Stimulated activated CD8-positive, alpha-beta memory T cell treated with anti-CD3 and anti-CD28 coated beads, Interleukin-7, amount 100 ng/mL, for 1 hour (primary cell): ENCODE measurements at regions not wholly inside any gene's neighbourhood (a gene's known extent, or its start where the extent isn't known, plus 50 kb on each side); places are given as distances from the start of the nearest gene placed in this dataset.

ENCODE experiments used
- DNase-seq, 2 donors: peaks; one replicate each; pipeline ENCODE4 v3.0.0-alpha.2; 2020; ENCODE audit warnings: low read depth in 2 of 2

- no peak for DNase-seq
Observed at GRCh38 chr12:91586015-91586414, 403.4 kb upstream of the DCN start.

- DNase-seq: no peak
Observed at GRCh38 chr12:91582811-91583210, 400.2 kb upstream of the DCN start.

- no peak for DNase-seq
Observed at GRCh38 chr12:91579516-91580263, 397.1 kb upstream of the DCN start.

GRCh38 chr12:91577586-91578539 is 395.2 kb upstream of the DCN start:
- no peak for DNase-seq

- no peak for DNase-seq
Observed at GRCh38 chr12:91576432-91576831, 393.8 kb upstream of the DCN start.

- no peak for DNase-seq
Observed at GRCh38 chr12:91575630-91576029, 393.0 kb upstream of the DCN start.

GRCh38 chr12:91574975-91575374 is 392.4 kb upstream of the DCN start:
- DNase-seq: no peak

- no peak for DNase-seq
Observed at GRCh38 chr12:91574391-91574790, 391.8 kb upstream of the DCN start.

- no peak for DNase-seq
Observed at GRCh38 chr12:91572869-91573268, 390.3 kb upstream of the DCN start.

GRCh38 chr12:91567100-91567485 is 384.5 kb upstream of the DCN start:
- DNase-seq: no peak

GRCh38 chr12:91566328-91567099 is 383.9 kb upstream of the DCN start:
- DNase-seq: no peak

- no peak for DNase-seq
Observed at GRCh38 chr12:91565846-91566245, 383.2 kb upstream of the DCN start.

GRCh38 chr12:91565246-91565645 is 382.6 kb upstream of the DCN start:
- DNase-seq: no peak

- no peak for DNase-seq
Observed at GRCh38 chr12:91563011-91563765, 380.6 kb upstream of the DCN start.

- no peak for DNase-seq
Observed at GRCh38 chr12:91562476-91562875, 379.9 kb upstream of the DCN start.

- DNase-seq: no peak
Observed at GRCh38 chr12:91561958-91562325, 379.3 kb upstream of the DCN start.

- DNase-seq: no peak
Observed at GRCh38 chr12:91561301-91561957, 378.8 kb upstream of the DCN start.

GRCh38 chr12:91556909-91557308 is 374.3 kb upstream of the DCN start:
- DNase-seq: no peak

- DNase-seq: no peak
Observed at GRCh38 chr12:91555436-91556415, 373.1 kb upstream of the DCN start.

GRCh38 chr12:91551927-91552326 is 369.3 kb upstream of the DCN start:
- no peak for DNase-seq
